PC-3 (cell line): ENCODE measurements at regions not wholly inside any gene's neighbourhood (a gene's known extent, or its start where the extent isn't known, plus 50 kb on each side); places are given as distances from the start of the nearest gene placed in this dataset.
A peak's percentile ranks its signal among the peaks of the same experiment; 100 is the strongest.

Experiments
- ATAC-seq: fragments of 200-7000 bp; cut with Tn5 transposase; 2 replicates; pipeline ENCODE4 v1.9.1; 2020; ENCODE audit warnings: mild to moderate bottlenecking, moderate library complexity
- BruUV-seq: library from RNA; stranded (reverse); fragments of 400-500 nt; replicated peaks from 2 replicates; lab custom pipeline; 2021; lab: Mats Ljungman, UMichigan
- CTCF ChIA-PET: fragments of 300-600 bp; sonication (Branson Sonifier 250); formaldehyde crosslinking; loops from one replicate; lab custom pipeline; 2022; ENCODE audit warnings: antibody characterized with exemption; lab: Charles Lee
- POLR2A ChIA-PET: fragments of 300-600 bp; sonication (Branson Sonifier 250); formaldehyde crosslinking; loops from one replicate; lab custom pipeline; 2022; ENCODE audit warnings: antibody characterized with exemption; ENCODE audit not compliant: unreplicated experiment; lab: Charles Lee
- DNase-seq: peaks from one replicate; pipeline ENCODE4 v3.0.0-alpha.2; 2015
- H2AFZ ChIP-seq: fragments of 300-600 bp; sonication (generic); 2 replicates; pipeline ENCODE4 v1.6.0; 2016; ENCODE audit warnings: antibody characterized with exemption, low read length
- H3F3A ChIP-seq: fragments of 300-600 bp; sonication (generic); one replicate; pipeline ENCODE4 v1.6.0; 2017; ENCODE audit warnings: antibody characterized with exemption, low read length, control low read depth, mild to moderate bottlenecking; ENCODE audit not compliant: unreplicated experiment
- H3K27ac ChIP-seq: fragments of 300-600 bp; sonication (generic); 2 replicates; pipeline ENCODE4 v1.5.1; 2016; ENCODE audit warnings: mild to moderate bottlenecking, low read length
- H3K27me3 ChIP-seq: fragments of 300-600 bp; sonication (generic); 2 replicates; pipeline ENCODE4 v1.6.1; 2016; ENCODE audit warnings: low read length, mixed read lengths
- H3K36me3 ChIP-seq: fragments of 300-600 bp; sonication (generic); 2 replicates; pipeline ENCODE4 v1.6.1; 2016; ENCODE audit warnings: low read depth, mixed run types, low read length, mixed read lengths
- H3K4me1 ChIP-seq: fragments of 300-600 bp; sonication (generic); 2 replicates; pipeline ENCODE4 v1.5.1; 2016; ENCODE audit warnings: low read length; ENCODE audit not compliant: insufficient read depth
- H3K4me2 ChIP-seq: fragments of 300-600 bp; sonication (generic); 2 replicates; pipeline ENCODE4 v1.6.0; 2016; ENCODE audit warnings: low read length
- H3K4me3 ChIP-seq: fragments of 300-600 bp; sonication (generic); 2 replicates; pipeline ENCODE4 v1.5.1; 2016; ENCODE audit warnings: mild to moderate bottlenecking, low read length, mixed read lengths
- H3K79me2 ChIP-seq: fragments of 300-600 bp; sonication (generic); 2 replicates; pipeline ENCODE4 v1.6.1; 2017; ENCODE audit warnings: low read length, mixed read lengths
- H3K9ac ChIP-seq: fragments of 300-600 bp; sonication (generic); 2 replicates; pipeline ENCODE4 v1.6.0; 2016; ENCODE audit warnings: mild to moderate bottlenecking, low read length
- H3K9me2 ChIP-seq: fragments of 300-600 bp; sonication (generic); replicated peaks from 2 replicates; pipeline ENCODE4 v1.6.1; 2016; ENCODE audit warnings: mixed run types, low read length, mixed read lengths
- H3K9me3 ChIP-seq: fragments of 300-600 bp; sonication (generic); 2 replicates; pipeline ENCODE4 v1.6.1; 2016; ENCODE audit warnings: low read length, mixed read lengths
- H4K20me1 ChIP-seq: fragments of 300-600 bp; sonication (generic); 2 replicates; pipeline ENCODE4 v1.6.1; 2016; ENCODE audit warnings: low read length, mixed read lengths
- EZH2 ChIP-seq: fragments of 300-600 bp; sonication (generic); IDR thresholded peaks from one replicate; pipeline ENCODE4 v1.6.1; 2017; ENCODE audit warnings: antibody characterized with exemption, mild to moderate bottlenecking, low read length; ENCODE audit not compliant: unreplicated experiment
- EZH2phosphoT487 ChIP-seq: fragments of 300-600 bp; sonication (generic); IDR thresholded peaks from 2 replicates; pipeline ENCODE4 v1.6.1; 2018; ENCODE audit warnings: mild to moderate bottlenecking, antibody characterized with exemption, low read length, borderline replicate concordance
- intact Hi-C: fragments of 100-400 bp; cut with micrococcal nuclease; formaldehyde crosslinking; loops from 2 replicates; pipeline ENCODE4 v1.9.0; 2023
- TF ChIP-seq, protein P1 (sequence below): fragments of 300-600 bp; sonication (generic); conservative IDR thresholded peaks from 2 replicates; pipeline ENCODE4 v1.5.1; 2017; ENCODE audit warnings: antibody characterized with exemption, low read depth, mild to moderate bottlenecking, low read length

DNA sequence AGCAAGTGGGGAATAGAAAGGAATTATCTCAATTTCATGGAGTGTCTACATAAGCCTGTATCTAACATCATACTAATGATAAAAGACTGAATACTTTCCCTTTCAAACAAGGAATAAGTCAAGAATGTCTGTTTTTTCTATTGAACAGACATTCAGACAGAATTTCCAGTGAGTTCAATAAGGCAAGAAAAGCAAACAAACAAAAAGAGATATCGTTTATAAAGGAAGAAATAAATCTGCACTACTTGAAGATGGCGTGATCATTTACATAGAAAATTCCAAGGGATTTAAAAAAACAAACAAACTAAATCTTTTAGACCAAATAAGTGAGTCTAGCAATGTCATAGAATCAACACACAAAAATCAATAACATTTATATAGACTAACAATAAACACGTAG, 273.1 kb upstream of the FOXG1 start:
- ChIA-PET CTCF (no interaction called here), POLR2A (interaction anchor here (0.6 kb wide), 1 partner anchor 103 kb away, joined by 4 read pairs; no protein-coding TSS in a partner anchor)
- no peaks in the 10 kb centered on the region for H3K27me3 ChIP-seq
- H2AFZ ChIP-seq = peak overlapping the region; percentile 30; the same call in 1 of the 2 replicates
- no peaks in the 10 kb centered on the region for H3K36me3 ChIP-seq
- H3K27ac ChIP-seq = peak overlapping the region; percentile 97
- H4K20me1 ChIP-seq = no peaks in the 10 kb centered on the region
- H3K9me3 ChIP-seq = no peaks in the 10 kb centered on the region
- peak overlapping the region; percentile 42 for H3K4me3 ChIP-seq
- ATAC-seq = peak; percentile 46
- no peaks in the 10 kb centered on the region for H3K9me2 ChIP-seq
- H3K4me2 ChIP-seq = peak overlapping the region; percentile 75
- TF ChIP-seq, protein P1, sequence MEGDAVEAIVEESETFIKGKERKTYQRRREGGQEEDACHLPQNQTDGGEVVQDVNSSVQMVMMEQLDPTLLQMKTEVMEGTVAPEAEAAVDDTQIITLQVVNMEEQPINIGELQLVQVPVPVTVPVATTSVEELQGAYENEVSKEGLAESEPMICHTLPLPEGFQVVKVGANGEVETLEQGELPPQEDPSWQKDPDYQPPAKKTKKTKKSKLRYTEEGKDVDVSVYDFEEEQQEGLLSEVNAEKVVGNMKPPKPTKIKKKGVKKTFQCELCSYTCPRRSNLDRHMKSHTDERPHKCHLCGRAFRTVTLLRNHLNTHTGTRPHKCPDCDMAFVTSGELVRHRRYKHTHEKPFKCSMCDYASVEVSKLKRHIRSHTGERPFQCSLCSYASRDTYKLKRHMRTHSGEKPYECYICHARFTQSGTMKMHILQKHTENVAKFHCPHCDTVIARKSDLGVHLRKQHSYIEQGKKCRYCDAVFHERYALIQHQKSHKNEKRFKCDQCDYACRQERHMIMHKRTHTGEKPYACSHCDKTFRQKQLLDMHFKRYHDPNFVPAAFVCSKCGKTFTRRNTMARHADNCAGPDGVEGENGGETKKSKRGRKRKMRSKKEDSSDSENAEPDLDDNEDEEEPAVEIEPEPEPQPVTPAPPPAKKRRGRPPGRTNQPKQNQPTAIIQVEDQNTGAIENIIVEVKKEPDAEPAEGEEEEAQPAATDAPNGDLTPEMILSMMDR = no peak
- TF ChIP-seq EZH2 (no peak), EZH2phosphoT487 (no peak)
- DNase-seq = peak; percentile 59
- peaks cover 4% of the 10 kb centered on the region for H3F3A ChIP-seq
- no peaks in the 10 kb centered on the region for H3K79me2 ChIP-seq
- H3K9ac ChIP-seq = peak overlapping the region; percentile 73
- intact Hi-C loops = loop anchor here (5.0 kb wide), 2 partner anchors 111 to 171 kb away; no protein-coding TSS in a partner anchor
- BruUV-seq = no TSS peak
- peaks cover 36% of the 10 kb centered on the region for H3K4me1 ChIP-seq

- Histone ChIP-seq H3K4me2 (peak overlapping the region; percentile 75), H3K27ac (peak overlapping the region; percentile 97), H3K9ac (peak overlapping the region; percentile 73), H4K20me1 (no peaks in the 10 kb centered on the region), H2AFZ (peak overlapping the region; percentile 30; the same call in 1 of the 2 replicates), H3K4me1 (peaks cover 36% of the 10 kb centered on the region), H3K27me3 (no peaks in the 10 kb centered on the region), H3K4me3 (peak overlapping the region; percentile 42), H3K79me2 (no peaks in the 10 kb centered on the region), H3F3A (peaks cover 4% of the 10 kb centered on the region), H3K36me3 (no peaks in the 10 kb centered on the region), H3K9me2 (no peaks in the 10 kb centered on the region), H3K9me3 (no peaks in the 10 kb centered on the region)
- ChIA-PET POLR2A (no interaction called here), CTCF (no interaction called here)
- DNase-seq (peak; percentile 96), ATAC-seq (peak; percentile 90)
- intact Hi-C loops = loop anchor here (2.0 to 5.0 kb wide), 3 partner anchors 83 to 172 kb away; no protein-coding TSS in a partner anchor
- BruUV-seq = no TSS peak
- TF ChIP-seq, protein P1 = no peak
- TF ChIP-seq EZH2 = no peak
- TF ChIP-seq EZH2phosphoT487 = no peak
These were observed 272.4 kb upstream of the FOXG1 start for GRCh38 chr14:28494196-28494595.

GRCh38 chr14:28496364-28496763, 270.2 kb upstream of the FOXG1 start:
- Histone ChIP-seq H3K27ac (no peak overlapping the region), H4K20me1 (no peaks in the 10 kb centered on the region), H3K9ac (no peak overlapping the region), H2AFZ (no peak overlapping the region), H3K9me3 (no peaks in the 10 kb centered on the region), H3K4me1 (peaks cover 36% of the 10 kb centered on the region), H3K9me2 (no peaks in the 10 kb centered on the region), H3F3A (peaks cover 4% of the 10 kb centered on the region), H3K4me2 (no peak overlapping the region), H3K4me3 (no peak overlapping the region), H3K36me3 (no peaks in the 10 kb centered on the region), H3K79me2 (no peaks in the 10 kb centered on the region), H3K27me3 (no peaks in the 10 kb centered on the region)
- intact Hi-C loops = no loop called here
- BruUV-seq = no TSS peak
- TF ChIP-seq EZH2phosphoT487 = no peak
- ChIA-PET POLR2A (no interaction called here), CTCF (no interaction called here)
- DNase-seq (no peak), ATAC-seq (no peak)
